ENCODE measurements at regions not wholly inside any gene's neighbourhood (a gene's known extent, or its start where the extent isn't known, plus 50 kb on each side); places are given as distances from the start of the nearest gene placed in this dataset.

DNA sequence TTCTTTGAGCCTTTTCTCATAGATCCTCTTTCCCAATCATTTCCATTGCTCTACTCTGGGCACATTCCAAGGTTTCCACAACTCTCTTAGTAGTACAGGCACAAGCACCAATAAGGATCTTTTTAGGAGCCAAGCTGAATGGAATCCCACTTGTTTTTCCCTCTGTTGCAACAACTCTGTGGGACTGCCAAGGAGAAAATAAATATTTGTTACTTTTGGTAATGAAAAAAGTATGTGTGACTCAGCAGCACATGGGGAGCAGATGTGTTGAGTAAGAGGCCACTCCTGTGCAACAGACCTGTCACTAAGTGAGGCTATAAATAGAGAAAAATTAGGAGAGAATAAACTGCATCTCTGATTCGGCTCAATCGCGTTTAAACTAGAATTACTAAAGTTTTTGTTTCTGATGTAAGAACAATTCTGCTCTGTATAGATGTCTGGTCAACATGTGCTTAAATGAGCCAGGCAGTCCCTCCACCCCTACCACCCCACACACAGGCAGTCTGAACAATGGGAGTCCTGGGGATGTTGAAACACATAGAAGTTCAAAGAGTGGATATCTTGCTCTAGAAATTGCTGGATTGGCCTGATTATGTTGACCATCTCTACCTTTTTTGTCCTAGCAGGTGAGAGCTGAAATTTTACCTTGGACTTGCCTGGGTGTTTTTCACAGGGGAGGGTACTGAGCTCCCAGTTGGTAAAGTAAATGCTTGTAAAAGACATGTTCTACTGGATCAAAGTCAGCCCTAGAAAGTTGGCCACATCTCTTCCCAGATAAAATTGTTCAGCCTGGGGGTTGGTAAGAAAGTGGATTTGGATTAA is 244.3 kb upstream of the NOVA1 start:
- peak; percentile 74 for ATAC-seq (ENCODE audit: insufficient read depth, low FRiP score)
- H3K9ac ChIP-seq (ENCODE audit: insufficient read depth in 1 of 2, low read length in 2 of 2): no peak overlapping the region
- peak overlapping the region in 1 of 2 donors; percentile 81 for H3K27ac ChIP-seq (ENCODE audit: low read depth in 1 of 2, low read length in 1 of 2)
- WGBS, 2 donors: 48 to 73% methylated on average over 3 of the region's 3 CpGs
- TF ChIP-seq CTCF (IDR thresholded peaks at IDR 0.05; ENCODE audit: control extremely low read depth, extremely low read depth): no peak
- H3K4me1 ChIP-seq (ENCODE audit: control insufficient read depth in 5 of 5, insufficient read depth in 5 of 5, low read length in 5 of 5): peaks cover 0 to 9% (median 0%) of the 10 kb centered on the region in 5 donors
- H3K36me3 ChIP-seq (ENCODE audit: control insufficient read depth in 4 of 4, insufficient read depth in 4 of 4, low read length in 4 of 4): no peaks in the 10 kb centered on the region
- no peak overlapping the region for H3K4me3 ChIP-seq
- no peaks in the 10 kb centered on the region for H3K27me3 ChIP-seq (ENCODE audit: control insufficient read depth in 3 of 3, insufficient read depth in 3 of 3, low read length in 2 of 3)
- no peaks in the 10 kb centered on the region for H3K9me3 ChIP-seq (ENCODE audit: control insufficient read depth in 4 of 4, insufficient read depth in 3 of 4, low read length in 3 of 4)
- DNase-seq: peak in 2 of 3 donors; percentile 57 to 74

DNA sequence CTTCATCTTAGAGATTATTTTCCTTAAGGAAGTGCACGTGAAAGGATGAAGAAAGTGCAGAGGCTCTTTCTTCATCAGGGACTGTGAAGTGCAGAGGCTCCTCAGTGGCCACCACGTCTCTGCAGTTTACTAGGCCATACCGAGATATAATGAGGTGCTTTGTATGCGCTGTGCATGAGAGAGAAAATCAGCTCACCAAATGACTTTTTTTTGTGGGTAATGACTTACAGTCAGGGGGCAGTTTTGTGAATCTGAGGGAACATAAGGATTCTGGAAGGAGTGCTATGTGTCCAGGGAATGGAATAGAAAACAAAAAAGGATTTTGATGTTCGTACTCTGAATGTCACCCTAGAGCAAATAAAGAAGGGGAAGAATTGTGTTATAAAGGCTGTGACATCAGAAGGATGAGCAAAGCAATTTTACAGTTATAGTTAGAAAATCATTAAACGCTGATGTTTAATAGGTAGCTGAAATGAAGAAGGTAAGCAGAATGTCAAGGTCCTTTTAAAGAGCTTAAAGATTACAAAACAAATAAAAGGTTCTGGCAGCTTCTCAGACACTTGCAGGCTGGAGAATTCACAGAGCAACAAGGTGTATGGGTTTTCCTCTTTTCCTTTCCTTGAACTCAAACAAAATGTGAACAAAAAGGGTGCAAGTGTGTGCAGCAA is 247.5 kb upstream of the NOVA1 start:
- Histone ChIP-seq H3K27me3 (ENCODE audit: control insufficient read depth in 3 of 3, insufficient read depth in 3 of 3, low read length in 2 of 3) (no peaks in the 10 kb centered on the region), H3K4me3 (no peak overlapping the region), H3K36me3 (ENCODE audit: control insufficient read depth in 4 of 4, insufficient read depth in 4 of 4, low read length in 4 of 4) (no peaks in the 10 kb centered on the region), H3K4me1 (ENCODE audit: control insufficient read depth in 5 of 5, insufficient read depth in 5 of 5, low read length in 5 of 5) (peaks cover 0 to 9% (median 0%) of the 10 kb centered on the region in 5 donors), H3K9ac (ENCODE audit: insufficient read depth in 1 of 2, low read length in 2 of 2) (no peak overlapping the region), H3K27ac (ENCODE audit: low read depth in 1 of 2, low read length in 1 of 2) (no peak overlapping the region), H3K9me3 (ENCODE audit: control insufficient read depth in 4 of 4, insufficient read depth in 3 of 4, low read length in 3 of 4) (no peaks in the 10 kb centered on the region)
- 61 to 75% methylated on average over 6 of the region's 6 CpGs for WGBS, 2 donors
- ATAC-seq (ENCODE audit: insufficient read depth, low FRiP score): no peak
- DNase-seq: no peak
- no peak for TF ChIP-seq CTCF (IDR thresholded peaks at IDR 0.05; ENCODE audit: control extremely low read depth, extremely low read depth)

GRCh38 chr14:26846388-26846787 is 248.6 kb upstream of the NOVA1 start:
- Histone ChIP-seq H3K9ac (ENCODE audit: insufficient read depth in 1 of 2, low read length in 2 of 2) (no peak overlapping the region), H3K27ac (ENCODE audit: low read depth in 1 of 2, low read length in 1 of 2) (no peak overlapping the region), H3K4me3 (no peak overlapping the region), H3K27me3 (ENCODE audit: control insufficient read depth in 3 of 3, insufficient read depth in 3 of 3, low read length in 2 of 3) (no peaks in the 10 kb centered on the region), H3K4me1 (ENCODE audit: control insufficient read depth in 5 of 5, insufficient read depth in 5 of 5, low read length in 5 of 5) (peaks cover 0 to 9% (median 0%) of the 10 kb centered on the region in 5 donors), H3K9me3 (ENCODE audit: control insufficient read depth in 4 of 4, insufficient read depth in 3 of 4, low read length in 3 of 4) (no peaks in the 10 kb centered on the region), H3K36me3 (ENCODE audit: control insufficient read depth in 4 of 4, insufficient read depth in 4 of 4, low read length in 4 of 4) (no peaks in the 10 kb centered on the region)
- no peak for ATAC-seq (ENCODE audit: insufficient read depth, low FRiP score)
- WGBS, 2 donors: 23 to 27% methylated on average over 2 of the region's 2 CpGs
- TF ChIP-seq CTCF (IDR thresholded peaks at IDR 0.05; ENCODE audit: control extremely low read depth, extremely low read depth): no peak
- DNase-seq: no peak

Measured in lung (tissue), 11 donors.